GM21723 (cell line): ENCODE measurements at regions not wholly inside any gene's neighbourhood (a gene's known extent, or its start where the extent isn't known, plus 50 kb on each side); places are given as distances from the start of the nearest gene placed in this dataset.
A peak's percentile ranks its signal among the peaks of the same experiment; 100 is the strongest.

Experiments
- ATAC-seq: cut with Tn5 transposase; IDR thresholded peaks from one replicate; pipeline ENCODE4 v1.9.1; 2021; ENCODE audit warnings: mild to moderate bottlenecking, moderate library complexity; ENCODE audit not compliant: unreplicated experiment

DNA sequence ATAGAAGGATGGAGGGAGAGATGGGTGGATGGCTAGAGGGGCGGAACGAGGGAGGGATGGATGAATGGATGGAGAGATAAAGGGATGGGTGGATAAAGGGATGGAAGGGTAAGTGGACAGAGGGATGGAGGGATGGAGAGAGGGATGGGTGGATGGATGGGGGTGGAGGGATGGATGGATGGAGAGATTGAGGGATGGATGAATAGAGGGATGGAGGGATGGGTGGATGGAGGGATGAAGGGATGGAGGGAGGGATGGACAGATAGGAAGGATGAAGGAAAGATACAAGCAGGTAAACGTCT is 313.3 kb downstream of the UACA start:
- ATAC-seq, result no peak

DNA sequence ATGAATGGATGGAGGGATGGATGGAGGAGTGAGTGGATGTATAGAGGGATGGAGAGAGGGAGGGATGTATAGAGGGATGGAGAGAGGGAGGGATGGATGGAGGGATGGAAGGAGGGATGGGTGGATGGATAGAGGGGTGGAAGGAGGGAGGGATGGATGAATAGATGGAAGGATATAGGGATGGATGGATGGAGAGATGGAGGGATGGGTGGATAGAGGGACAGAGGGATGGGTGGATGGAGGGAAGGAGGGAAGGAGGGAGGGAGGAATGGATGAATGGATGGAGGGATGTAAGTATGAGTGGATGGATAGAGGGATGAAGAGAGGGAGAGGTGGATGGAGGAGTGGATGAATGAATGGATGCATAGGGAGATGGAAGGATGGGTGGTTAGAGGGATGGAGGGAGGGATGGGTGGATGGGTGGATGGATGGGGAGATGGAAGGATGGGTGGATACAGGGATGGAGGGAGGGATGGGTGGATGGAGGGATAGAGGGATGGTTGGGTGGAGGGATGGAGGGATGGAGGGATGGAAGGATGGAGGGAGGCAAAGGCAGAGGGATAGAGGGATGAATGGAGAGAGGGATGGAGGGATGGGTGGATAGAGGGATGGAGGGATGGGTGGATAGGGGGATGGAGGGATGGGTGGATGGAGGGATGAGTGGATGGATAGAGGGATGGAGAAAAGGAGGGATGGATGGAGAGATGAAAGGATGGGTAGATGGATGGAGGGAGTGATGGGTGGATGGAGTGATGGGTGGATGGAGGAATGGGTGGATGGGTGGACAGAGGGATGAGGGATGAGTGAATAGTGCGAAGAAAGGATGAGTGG is 313.8 kb downstream of the UACA start:
- ATAC-seq, result no peak

DNA sequence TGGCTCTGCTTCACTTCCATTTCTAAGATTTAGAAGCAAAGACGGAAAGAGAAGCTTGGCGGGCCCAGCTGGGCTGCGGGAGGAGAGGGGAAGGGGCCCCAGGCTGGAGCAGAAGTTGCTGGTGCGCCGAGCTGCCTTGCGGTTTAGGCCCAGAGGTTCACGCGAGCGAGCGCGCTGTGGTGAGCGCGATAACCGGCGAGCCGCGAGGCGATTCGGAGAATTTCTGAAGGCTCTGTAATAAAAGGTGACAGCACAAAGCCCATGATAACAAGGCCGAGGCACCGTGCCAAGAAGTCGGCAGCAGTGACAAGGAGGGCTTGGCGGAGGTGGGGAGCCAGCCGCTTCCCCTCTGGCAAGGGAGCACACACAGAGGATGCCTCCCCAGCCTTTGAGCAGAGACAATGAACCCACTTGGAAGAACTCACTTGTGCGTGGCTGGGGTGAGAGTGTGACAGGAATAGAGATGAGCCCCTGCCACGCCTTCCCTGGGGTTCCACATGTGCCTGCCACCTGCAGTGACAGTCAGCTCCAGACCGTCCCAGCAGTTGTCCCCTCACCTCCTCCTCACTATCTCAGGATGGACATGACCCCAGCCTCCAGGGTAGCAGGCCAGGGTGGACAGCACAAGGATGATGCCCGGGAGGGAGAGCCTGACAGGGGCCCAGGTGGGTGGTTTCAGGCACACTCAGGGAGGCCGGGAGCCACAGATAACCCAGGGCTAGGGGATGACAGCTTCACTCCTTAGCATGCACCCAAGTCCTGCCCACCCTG is 315.2 kb downstream of the UACA start:
- no peak for ATAC-seq

DNA sequence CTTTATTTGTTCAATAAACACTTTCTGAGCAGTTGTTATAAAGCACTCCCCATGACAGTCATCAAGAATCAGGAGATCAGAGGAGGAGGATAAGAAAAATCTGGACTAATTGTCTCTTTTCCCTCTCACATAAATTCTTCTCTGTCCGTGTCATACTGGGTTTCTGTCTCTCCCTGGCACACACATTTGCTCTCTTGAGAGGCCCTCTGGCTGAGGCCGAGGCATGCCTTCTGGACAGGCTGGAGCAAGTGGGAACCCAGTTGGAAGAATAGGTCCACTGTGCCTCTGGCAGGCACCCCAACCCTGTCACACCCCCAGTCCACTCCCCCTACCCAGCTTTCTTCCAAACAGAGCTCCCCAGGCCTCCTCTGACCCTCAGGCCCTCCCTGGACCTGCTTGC is 315.8 kb downstream of the UACA start:
- no peak for ATAC-seq

DNA sequence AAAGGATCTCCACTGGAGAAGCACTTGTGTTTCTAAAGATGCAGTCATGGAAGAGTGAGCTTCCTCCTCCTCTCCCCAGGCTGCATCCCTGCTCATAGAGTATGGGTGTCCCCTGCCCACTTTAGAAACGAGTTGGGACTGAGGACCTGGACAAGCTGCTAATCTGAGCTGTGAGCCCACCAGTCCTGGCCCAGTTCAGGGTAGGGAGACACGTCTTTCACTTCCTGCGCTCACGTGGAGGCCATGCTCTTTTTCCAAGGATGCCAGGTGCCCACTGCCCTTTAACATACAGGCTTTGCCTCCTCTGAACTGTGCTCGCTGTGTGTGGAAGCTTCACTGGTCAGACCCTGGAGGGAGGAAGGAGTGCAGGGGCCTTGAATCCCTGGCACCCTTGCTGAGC is 316.3 kb downstream of the UACA start:
- no peak for ATAC-seq

DNA sequence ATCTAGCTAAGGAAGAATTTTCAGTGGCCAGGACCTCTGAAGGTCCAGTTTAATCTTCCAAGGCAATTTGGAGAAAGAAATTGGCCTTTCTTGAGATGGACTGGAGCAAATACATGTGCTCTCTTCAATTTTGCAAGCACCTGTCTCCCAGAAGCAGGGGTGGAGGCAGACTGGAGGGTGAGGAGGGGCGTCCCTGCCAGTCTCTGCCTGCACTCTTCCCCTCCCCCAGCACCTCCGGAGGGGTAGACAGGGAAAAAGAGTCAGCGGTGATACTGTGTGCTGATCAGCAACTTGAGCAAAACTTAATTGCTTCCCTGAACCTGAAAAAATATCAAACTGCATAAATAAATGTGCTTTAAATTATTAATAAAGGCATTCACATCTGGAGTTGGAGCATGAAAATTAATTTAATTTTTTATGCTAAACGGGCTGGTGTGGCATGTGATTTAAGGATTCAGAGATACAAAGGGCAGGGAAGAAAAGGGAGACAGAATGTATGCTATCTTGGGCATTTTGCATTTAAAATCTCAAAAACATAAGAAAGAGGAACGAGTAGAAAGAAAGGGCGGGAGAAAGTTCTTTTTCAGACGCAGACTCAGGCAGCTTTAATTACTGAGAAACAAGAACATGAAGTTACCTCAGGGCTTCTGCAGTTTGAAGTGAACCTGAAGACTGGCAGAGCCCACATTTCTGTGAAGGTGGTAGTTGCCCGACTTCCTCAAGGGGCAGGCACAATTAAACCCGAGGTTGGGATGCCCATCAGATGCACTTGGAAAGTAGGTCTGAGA is 319.7 kb downstream of the UACA start:
- ATAC-seq, result no peak

DNA sequence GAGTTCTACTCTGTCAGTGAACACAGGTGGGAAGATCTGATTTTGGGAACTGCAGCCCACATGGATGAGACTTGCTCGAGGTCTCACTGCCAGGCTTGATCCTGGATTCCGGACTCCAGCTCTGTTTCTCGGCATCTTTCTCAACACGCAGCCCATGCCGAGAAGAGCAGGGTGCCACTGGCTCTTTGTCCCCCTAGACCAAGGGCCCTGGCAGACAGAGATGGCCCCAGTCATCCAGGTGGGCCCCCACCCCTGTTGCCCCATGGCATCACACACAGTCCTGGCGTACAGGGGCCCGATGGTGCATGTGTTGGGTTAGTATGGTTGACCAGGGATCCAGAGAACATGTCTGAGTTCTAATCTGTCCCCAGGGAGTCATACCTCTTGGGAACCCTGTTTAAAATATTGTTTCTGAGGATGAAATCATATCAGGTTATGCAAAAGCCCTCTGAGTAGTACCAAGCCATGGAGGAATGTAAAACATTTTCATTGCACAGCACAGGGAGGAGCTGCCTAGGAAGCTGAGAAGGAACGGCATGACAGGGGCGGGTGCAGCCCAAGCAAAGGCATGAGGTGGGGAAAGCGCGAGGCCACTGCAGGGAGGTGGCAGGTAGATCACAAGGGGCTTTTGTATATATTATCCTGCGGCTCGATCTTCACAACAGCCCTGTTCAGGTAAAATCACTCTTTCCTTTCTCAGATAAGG is 320.6 kb downstream of the UACA start:
- ATAC-seq, result no peak

DNA sequence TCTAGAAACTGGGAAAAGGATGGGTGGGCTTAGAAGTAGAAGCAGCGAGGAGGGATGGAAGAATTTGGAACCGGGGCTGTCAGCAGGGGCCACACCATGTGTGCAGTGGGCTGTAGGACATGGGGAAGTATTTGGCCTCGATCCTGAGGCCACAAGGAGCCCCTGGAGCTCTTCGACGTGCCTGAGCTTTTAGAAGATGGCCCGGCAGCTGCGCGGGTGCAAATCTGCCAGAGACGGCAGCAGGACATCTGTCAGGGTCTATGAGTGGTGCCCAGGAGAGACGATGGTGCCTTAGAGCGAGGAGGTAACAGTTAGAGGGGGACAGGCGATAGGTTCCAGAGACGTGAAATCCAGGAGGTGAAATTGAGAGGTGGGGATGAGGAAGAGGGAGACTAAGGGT is 321.1 kb downstream of the UACA start:
- no peak for ATAC-seq

DNA sequence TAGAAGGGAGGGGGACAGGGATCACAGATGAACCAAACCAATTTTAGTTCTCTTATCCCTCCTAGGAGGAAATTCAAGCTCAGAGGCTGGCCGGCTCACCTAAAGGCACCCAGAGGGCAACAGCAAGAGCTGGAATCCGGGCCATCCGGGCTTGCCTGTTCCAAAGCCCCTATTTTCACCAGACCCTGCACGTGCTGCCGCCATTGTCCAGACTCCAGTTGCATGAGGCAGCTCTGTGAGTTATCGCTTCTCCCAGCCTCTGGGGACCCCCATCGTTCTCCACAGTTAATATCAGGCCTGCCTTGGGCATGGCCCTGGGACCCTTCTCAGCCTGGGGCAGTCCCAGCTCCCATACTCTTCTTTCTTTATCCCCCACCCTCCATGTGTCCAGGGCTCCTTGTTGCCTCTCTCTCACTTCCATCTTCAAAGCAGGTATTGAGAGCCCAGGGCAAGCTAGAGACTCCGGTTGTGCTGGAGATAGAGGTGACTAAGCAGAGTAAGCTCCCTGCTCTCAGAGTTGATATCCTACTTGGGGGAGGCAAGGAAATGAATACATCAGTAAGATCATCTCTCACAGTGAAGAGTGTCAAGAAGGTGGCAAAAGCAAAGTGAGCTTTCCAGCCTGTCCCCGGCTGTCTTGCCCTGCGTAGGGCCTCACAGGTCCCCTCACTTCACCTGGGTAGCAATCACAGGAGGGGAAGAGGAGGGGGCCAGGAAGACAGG is 322.8 kb downstream of the UACA start:
- no peak for ATAC-seq

DNA sequence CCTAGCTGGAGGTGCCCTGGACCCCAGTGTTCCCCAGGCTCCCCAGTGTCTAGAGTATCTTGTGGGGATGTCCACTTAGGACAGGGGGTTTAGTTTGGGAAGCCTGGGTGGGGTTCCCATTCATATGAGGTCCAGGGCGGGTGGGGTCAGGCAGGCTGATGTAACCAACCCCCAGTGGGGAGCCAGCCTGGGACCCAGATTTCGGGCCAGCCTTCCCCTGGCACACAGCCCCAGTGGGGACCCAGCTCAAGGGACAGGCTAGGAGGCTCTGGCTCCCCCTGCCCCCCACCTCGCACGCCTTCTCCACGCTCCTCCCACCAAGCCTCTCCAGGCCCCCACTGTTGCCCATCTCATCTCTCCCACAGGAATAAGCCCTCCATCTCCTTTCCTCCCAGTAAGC is 323.5 kb downstream of the UACA start:
- no peak for ATAC-seq

DNA sequence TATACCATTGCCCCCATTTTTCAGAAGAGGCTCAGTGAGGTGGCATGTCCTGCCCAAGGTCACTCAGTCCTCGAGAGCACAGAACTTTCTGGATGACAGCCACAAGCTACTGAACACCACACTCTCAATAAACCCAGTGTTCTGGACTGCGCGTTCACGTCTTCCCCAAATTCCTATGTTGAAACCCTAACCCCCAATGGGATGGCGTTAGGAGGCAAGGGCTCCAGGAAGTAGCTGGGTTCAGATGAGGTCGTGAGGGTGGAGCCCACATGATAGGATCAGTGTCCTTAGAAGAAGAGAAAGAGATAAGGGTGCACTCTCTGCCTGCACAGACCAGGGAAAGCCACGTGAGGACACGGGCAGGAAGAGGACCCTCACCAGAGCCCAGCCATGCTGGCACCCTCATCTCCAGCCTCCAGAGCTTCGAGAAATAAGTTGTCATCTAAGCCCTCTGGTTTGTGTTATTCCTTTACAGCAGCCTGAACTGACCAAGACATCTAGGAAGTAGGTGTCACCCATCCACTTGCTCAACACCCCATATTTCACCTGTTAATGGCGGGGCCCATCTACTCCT is 324.0 kb downstream of the UACA start:
- ATAC-seq, result no peak

DNA sequence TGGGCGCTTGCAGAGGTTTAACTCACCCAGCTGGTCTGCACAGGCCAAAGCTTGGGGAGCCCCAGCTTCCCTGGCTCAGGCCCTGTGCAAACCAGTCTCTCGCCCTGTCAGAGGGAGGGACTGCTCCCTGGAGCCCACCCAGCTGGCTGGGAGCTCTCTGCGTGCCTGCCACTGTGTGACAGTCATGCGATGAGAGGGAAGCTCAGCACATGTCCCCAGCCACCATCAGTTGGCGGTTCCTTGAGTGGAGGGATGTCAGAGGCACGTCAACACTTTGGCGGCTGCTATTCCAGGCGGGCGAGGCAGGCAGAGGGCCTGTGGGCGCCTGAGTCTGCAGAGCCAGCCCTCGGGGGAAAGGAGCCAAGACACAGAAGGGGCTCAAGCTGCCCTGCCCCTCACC is 324.6 kb downstream of the UACA start:
- ATAC-seq, result no peak

DNA sequence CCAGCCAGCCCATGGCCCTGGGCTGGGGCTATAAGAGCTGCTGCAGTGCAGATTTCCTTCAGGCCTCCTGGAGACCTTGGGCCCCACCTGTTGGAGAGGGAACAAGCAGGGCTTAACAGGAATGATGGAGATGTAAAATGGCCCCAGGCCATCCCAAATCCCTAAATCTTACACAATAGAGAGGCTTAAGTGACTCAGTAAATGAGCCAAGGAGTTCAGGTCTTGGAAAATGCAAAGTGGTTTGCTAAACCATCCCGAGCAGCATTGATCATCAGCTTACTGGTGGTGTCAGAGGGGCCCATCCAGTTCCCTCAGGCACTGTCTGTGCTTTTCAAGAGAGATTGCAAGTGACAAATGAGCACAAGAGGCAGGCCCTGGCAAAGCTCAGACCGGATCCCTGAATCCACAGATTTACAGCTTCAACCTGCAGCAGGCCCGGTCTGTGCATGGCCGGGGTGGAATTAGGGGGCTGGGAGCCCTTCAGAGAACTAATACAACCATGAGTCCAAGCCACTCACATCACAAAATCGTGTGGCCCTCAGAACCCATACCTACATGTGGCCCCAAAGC is 325.4 kb downstream of the UACA start:
- ATAC-seq, result no peak

DNA sequence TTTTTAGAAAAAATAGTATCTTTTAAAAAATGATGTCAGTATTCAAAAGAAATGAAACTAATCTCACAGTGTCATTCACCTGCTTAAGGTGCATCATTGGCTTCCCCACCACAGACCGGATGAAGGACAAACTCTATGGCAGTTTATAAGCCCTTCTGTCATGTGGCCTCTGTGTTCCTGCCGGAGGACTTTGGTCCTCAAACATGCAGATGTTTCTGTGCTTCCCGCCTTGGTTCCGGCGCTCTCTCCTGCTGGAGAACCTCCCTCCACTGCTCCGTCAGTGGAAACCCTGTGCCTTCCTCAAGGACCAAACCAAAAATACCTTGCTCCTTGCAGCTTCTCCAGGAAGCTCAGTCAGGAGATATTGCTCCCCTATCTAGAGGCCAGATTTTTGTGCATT is 326.3 kb downstream of the UACA start:
- no peak for ATAC-seq

DNA sequence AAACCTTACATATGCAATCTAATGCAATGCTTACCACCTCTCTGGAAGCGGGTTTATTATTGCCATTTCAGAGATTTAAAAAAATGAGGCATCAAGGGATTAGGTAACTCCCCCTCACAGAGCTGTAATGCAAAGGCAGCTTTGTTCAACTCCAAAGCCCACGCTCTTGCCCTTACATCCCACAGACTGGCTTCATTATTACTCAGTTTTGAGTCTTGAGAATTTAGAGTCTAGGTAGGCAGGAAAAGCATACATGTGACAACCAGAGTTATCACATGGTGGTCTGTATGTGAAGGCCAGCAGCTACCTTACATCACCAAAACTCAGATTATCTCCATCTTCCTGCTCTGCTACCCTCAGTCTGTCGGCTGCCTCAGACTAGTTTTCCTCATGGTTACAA is 326.9 kb downstream of the UACA start:
- ATAC-seq, result peak; percentile 41

DNA sequence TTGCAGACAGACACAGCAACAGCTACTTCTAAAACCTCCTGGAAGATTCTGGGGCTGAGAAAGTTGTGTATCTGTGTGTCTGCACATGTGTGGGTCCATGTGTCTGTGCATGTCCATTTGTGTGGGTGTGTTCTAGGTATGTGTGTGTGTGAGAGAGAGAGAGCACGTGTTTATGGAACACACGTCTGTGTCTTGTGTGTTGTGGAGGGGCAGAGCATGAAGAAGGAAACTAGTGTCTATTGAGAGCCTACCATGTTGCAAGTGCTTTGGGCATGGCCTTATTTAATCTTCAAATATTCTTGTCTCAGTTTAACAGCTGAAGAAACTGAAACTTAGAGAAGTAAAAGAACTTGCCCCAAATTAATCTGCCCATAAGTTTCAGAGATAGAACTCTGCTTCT is 327.5 kb downstream of the UACA start:
- peak; percentile 58 for ATAC-seq

DNA sequence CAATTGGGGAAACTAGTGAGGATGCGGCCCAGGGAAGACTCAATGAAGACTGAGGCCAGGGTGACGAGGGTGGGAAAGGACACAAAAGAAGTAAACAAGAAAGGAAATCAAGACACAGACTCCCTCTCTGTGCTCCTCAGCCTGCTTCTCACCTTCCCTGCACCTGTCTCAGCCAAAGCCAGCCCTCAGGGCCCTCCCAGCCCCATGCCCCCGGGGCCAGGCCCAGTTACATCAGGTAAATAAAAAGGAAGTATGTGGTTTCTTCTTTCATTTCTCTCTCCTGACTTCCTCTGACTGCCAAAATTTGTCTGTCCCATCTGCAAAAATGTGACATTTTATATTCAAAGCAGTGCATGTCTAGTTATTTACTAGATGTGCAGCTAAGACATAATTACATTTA is 328.0 kb downstream of the UACA start:
- ATAC-seq, result peak; percentile 29

DNA sequence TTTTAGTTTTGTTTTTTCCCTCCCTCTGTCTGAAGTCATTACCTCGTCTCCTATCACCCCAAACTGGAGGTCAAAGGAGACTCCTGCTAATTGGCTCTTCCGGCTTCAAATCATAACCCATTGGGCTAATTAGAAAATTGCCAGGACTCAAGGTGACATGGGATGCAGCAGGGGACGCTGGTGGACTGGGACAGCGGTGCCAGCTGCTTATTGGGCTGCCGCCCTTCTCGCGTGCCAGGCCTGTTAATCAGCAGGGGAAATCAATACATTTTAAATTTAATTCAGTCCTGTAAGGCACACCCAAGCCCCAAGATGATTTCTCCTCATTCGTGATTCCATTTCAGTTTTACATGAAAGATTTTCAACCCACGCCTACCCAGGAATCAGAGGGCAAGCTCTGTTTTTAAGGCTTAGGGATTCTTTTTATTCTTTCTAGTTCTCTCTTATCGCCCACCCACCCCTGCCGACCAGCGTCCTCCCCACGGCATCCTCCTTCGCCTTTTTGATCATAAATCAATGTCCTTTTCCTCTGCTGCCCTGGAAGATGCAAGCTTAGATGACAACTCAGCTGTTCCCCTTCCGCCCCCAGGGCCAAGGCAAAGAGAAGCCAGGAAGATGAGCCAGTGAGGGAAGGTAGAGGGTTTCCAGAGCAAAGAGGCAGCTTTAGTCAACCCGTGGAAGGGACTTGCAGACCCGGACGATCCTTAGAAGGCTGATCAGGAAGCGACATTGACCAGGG is 329.6 kb downstream of the UACA start:
- ATAC-seq, result no peak

DNA sequence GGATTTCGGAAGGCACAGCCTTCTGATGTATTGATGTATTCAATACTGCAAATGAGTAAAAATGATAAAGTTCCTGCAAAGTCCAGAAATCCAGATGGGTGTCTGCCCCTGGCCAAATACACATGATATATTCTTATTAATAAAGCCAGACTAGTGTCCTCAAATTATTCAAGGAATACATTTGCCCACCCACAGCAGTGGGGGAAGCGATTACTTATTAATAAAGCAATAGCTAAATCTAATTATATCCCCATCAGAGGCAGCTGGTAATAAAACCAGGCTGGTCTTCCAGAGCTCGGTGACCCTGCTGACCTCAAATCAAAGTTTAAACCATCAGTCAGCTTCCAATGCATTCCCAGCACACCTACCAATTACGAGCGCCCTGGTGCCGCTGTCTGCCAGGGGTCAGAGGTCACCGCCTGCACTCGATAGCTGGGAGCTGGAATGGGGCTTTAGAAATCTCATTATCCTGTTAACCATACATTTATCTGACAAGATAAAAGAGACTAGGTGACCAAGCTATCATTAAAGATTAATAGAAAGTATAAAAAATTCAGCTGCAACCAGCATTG is 330.3 kb downstream of the UACA start:
- no peak for ATAC-seq
